ENCODE measurements at regions not wholly inside any gene's neighbourhood (a gene's known extent, or its start where the extent isn't known, plus 50 kb on each side); places are given as distances from the start of the nearest gene placed in this dataset.

DNA sequence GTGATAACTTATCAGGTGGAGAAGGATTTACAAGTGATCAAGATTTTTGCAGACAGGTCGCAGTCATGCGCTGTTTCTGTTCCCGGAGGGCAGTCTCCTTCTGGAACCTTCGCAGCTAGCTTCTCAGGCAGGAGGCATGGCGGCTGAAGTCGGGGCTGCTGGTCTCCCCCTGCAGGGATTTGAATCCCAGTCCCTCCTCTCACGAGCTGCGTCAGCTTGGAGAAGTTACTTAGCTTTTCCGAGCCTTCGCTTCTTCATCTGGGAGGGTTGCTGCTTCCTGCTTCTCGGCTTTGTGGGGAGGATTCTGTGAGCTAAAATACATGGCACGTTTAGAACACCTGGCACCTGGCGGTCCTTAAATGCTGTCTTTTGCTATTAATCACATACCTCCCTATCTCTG lies 287.8 kb upstream of the FOXF1 start:
- H3K4me3 ChIP-seq (ENCODE audit: insufficient read depth, low read depth, low read length, poor library complexity, severe bottlenecking): no peak overlapping the region
- no peak overlapping the region for H3K27ac ChIP-seq (ENCODE audit: insufficient read depth, low read length, poor library complexity, severe bottlenecking)

DNA sequence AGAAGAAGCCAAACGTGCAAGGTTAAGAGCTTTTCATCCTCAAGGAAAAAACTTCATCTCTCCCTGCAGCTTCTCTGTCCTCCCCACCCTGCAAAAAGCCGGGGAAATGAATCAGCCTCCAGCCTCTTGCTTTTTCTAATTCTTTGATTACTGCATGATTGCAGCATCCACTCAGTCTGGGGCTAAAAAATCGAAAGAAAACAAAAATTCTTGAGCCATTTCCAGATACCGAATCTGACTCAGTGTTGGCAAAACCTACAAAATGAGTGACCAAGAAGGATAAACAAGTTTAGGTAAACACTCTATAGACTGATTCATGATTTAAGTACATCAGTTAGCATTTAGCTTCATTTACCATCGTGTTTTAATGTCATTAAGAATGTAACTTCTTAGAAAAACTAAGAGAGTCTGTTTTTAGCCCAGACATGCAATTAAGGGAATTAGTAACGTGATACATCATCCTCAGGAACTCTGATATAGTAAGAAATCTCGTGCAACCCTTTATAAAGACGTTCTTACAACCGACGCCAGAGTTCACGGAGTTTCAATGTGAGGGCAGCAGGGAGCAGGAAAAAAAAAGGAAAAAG lies 287.3 kb upstream of the FOXF1 start:
- DNase-seq: no peak
- H3K27ac ChIP-seq (ENCODE audit: insufficient read depth, low read length, poor library complexity, severe bottlenecking): no peak overlapping the region

More for the DNA sequence above, 287.8 kb upstream of the FOXF1 start:
- Histone ChIP-seq H3K9me3 (ENCODE audit: control insufficient read depth, low read length) (no peaks in the 10 kb centered on the region), H3K36me3 (ENCODE audit: control insufficient read depth, insufficient read depth, low read length) (no peaks in the 10 kb centered on the region), H3K27me3 (replicated peaks; ENCODE audit: control insufficient read depth, insufficient read depth, low read length, poor library complexity, severe bottlenecking) (no peaks in the 10 kb centered on the region), H3K4me1 (ENCODE audit: control insufficient read depth, insufficient read depth, low read length, poor library complexity, severe bottlenecking) (no peaks in the 10 kb centered on the region)
- DNase-seq: no peak

DNA sequence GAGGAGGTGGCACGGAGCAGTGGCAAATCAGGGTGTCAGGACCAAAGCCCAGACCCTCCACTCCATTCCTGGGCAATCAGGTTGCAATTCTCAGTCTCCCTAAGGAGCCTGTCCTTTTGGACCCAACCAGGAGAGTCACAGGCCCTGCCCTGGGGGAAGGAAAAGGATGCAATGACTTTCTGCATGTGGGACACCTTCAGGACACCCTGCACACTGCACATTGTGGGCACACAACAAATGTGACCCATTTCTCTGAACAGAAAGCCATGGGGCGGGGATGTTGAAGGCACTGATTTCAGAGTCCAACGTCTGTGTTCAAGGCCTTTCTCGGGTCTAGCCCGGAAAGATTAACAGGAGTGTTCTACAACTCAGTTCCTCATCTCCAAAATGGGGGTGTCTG lies 286.2 kb upstream of the FOXF1 start:
- Histone ChIP-seq H3K27me3 (replicated peaks; ENCODE audit: control insufficient read depth, insufficient read depth, low read length, poor library complexity, severe bottlenecking) (no peaks in the 10 kb centered on the region), H3K27ac (ENCODE audit: insufficient read depth, low read length, poor library complexity, severe bottlenecking) (no peak overlapping the region)

More for the DNA sequence above, 287.3 kb upstream of the FOXF1 start:
- Histone ChIP-seq H3K9me3 (ENCODE audit: control insufficient read depth, low read length) (no peaks in the 10 kb centered on the region), H3K4me1 (ENCODE audit: control insufficient read depth, insufficient read depth, low read length, poor library complexity, severe bottlenecking) (no peaks in the 10 kb centered on the region), H3K4me3 (ENCODE audit: insufficient read depth, low read depth, low read length, poor library complexity, severe bottlenecking) (no peak overlapping the region), H3K36me3 (ENCODE audit: control insufficient read depth, insufficient read depth, low read length) (no peaks in the 10 kb centered on the region), H3K27me3 (replicated peaks; ENCODE audit: control insufficient read depth, insufficient read depth, low read length, poor library complexity, severe bottlenecking) (no peaks in the 10 kb centered on the region)

DNA sequence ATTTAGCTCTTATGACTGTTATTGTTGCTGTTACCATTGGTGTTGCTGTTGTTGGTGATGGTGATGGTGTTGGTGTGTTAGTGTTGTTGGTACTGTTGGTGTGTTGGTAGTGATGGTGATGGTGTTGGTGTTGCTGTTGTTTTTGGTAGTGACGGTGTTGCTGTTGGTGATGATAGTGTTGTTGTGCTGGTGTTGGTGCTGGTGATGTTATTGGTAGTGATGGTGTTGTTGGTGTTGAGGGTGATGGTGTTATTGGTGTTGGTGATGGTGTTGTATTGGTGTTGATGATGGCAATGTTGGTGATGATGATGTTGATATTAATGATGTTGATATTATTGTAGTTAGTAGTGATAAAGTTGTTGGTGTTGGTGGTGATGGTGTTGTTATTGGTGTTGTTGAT lies 285.7 kb upstream of the FOXF1 start:
- Histone ChIP-seq H3K9me3 (ENCODE audit: control insufficient read depth, low read length) (no peaks in the 10 kb centered on the region), H3K27me3 (replicated peaks; ENCODE audit: control insufficient read depth, insufficient read depth, low read length, poor library complexity, severe bottlenecking) (no peaks in the 10 kb centered on the region)

More for the DNA sequence above, 286.2 kb upstream of the FOXF1 start:
- DNase-seq: no peak
- H3K36me3 ChIP-seq (ENCODE audit: control insufficient read depth, insufficient read depth, low read length): no peaks in the 10 kb centered on the region
- no peaks in the 10 kb centered on the region for H3K4me1 ChIP-seq (ENCODE audit: control insufficient read depth, insufficient read depth, low read length, poor library complexity, severe bottlenecking)
- no peaks in the 10 kb centered on the region for H3K9me3 ChIP-seq (ENCODE audit: control insufficient read depth, low read length)
- no peak overlapping the region for H3K4me3 ChIP-seq (ENCODE audit: insufficient read depth, low read depth, low read length, poor library complexity, severe bottlenecking)

DNA sequence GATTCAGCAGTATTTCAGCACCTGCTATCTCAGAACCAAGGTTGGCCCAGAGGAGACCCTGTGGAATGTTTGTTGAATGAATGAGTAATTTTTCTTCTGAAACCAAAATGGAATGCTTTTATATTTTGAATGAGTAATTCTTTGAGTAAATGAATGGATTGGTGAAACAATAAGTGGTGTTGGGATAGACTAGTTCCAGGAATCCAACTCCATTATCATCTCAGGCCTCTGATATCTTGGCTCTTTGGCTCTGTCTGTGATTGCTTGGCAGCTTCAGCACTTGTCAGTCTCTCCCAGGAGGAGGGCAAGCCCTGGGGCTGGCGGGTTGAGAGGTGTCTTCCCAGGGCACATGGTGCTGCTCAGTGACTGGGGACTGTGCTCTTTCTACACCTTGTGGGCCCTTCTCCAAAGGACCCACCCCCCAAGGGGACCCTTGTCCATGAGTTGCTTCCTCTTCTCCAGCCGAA lies 284.4 kb upstream of the FOXF1 start:
- no peaks in the 10 kb centered on the region for H3K36me3 ChIP-seq (ENCODE audit: control insufficient read depth, insufficient read depth, low read length)
- no peak for DNase-seq

More for the DNA sequence above, 285.7 kb upstream of the FOXF1 start:
- no peak for DNase-seq
- Histone ChIP-seq H3K4me3 (ENCODE audit: insufficient read depth, low read depth, low read length, poor library complexity, severe bottlenecking) (no peak overlapping the region), H3K4me1 (ENCODE audit: control insufficient read depth, insufficient read depth, low read length, poor library complexity, severe bottlenecking) (no peaks in the 10 kb centered on the region), H3K36me3 (ENCODE audit: control insufficient read depth, insufficient read depth, low read length) (no peaks in the 10 kb centered on the region), H3K27ac (ENCODE audit: insufficient read depth, low read length, poor library complexity, severe bottlenecking) (no peak overlapping the region)

DNA sequence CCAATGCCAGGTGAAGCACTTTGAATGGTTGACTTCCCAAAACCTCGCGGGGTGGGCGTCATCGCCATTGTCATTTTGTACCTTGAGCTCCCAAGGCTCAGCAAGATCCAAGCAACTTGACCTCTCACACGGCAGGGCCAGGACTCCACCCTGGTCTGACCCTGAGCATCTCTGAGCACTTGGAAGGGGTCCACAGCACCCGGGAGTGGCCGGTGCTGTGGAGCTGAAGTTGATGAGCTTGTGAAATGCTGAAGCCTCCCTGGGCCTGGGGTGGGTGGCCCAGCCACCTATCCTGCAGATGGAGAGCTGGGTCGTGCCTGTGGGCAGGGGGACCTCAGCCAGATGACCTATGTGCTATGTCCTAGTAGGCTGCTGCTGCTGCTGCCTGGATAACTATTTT lies 283.3 kb upstream of the FOXF1 start:
- Histone ChIP-seq H3K36me3 (ENCODE audit: control insufficient read depth, insufficient read depth, low read length) (no peaks in the 10 kb centered on the region), H3K4me3 (ENCODE audit: insufficient read depth, low read depth, low read length, poor library complexity, severe bottlenecking) (no peak overlapping the region), H3K4me1 (ENCODE audit: control insufficient read depth, insufficient read depth, low read length, poor library complexity, severe bottlenecking) (no peaks in the 10 kb centered on the region), H3K9me3 (ENCODE audit: control insufficient read depth, low read length) (no peaks in the 10 kb centered on the region), H3K27me3 (replicated peaks; ENCODE audit: control insufficient read depth, insufficient read depth, low read length, poor library complexity, severe bottlenecking) (no peaks in the 10 kb centered on the region), H3K27ac (ENCODE audit: insufficient read depth, low read length, poor library complexity, severe bottlenecking) (no peak overlapping the region)
- DNase-seq: no peak

More for the DNA sequence above, 284.4 kb upstream of the FOXF1 start:
- no peaks in the 10 kb centered on the region for H3K4me1 ChIP-seq (ENCODE audit: control insufficient read depth, insufficient read depth, low read length, poor library complexity, severe bottlenecking)
- H3K9me3 ChIP-seq (ENCODE audit: control insufficient read depth, low read length): no peaks in the 10 kb centered on the region
- no peak overlapping the region for H3K4me3 ChIP-seq (ENCODE audit: insufficient read depth, low read depth, low read length, poor library complexity, severe bottlenecking)
- no peaks in the 10 kb centered on the region for H3K27me3 ChIP-seq (replicated peaks; ENCODE audit: control insufficient read depth, insufficient read depth, low read length, poor library complexity, severe bottlenecking)
- H3K27ac ChIP-seq (ENCODE audit: insufficient read depth, low read length, poor library complexity, severe bottlenecking): no peak overlapping the region

DNA sequence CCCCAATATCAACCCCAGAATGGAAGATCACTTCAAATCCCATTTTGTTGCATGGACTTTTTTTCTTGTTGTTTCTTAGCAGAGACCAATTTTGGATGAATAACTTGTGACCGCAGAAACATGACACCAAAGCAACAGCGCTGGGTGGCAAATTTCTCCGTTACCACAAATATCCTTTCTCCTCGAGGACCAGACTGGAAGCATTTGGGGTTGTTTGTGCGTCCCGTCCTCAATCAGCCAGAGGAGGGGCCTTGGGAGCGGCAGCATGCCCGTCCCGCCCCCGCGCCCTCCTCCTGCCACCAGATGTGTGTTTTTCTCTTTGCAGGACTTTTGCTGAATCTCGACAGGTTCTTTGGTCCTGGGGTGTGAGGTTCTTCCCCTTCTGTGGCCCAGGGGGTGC lies 282.5 kb upstream of the FOXF1 start:
- no peaks in the 10 kb centered on the region for H3K4me1 ChIP-seq (ENCODE audit: control insufficient read depth, insufficient read depth, low read length, poor library complexity, severe bottlenecking)
- H3K9me3 ChIP-seq (ENCODE audit: control insufficient read depth, low read length): no peaks in the 10 kb centered on the region
- DNase-seq: no peak
- no peak overlapping the region for H3K27ac ChIP-seq (ENCODE audit: insufficient read depth, low read length, poor library complexity, severe bottlenecking)
- H3K36me3 ChIP-seq (ENCODE audit: control insufficient read depth, insufficient read depth, low read length): no peaks in the 10 kb centered on the region
- H3K4me3 ChIP-seq (ENCODE audit: insufficient read depth, low read depth, low read length, poor library complexity, severe bottlenecking): no peak overlapping the region
- no peaks in the 10 kb centered on the region for H3K27me3 ChIP-seq (replicated peaks; ENCODE audit: control insufficient read depth, insufficient read depth, low read length, poor library complexity, severe bottlenecking)

DNA sequence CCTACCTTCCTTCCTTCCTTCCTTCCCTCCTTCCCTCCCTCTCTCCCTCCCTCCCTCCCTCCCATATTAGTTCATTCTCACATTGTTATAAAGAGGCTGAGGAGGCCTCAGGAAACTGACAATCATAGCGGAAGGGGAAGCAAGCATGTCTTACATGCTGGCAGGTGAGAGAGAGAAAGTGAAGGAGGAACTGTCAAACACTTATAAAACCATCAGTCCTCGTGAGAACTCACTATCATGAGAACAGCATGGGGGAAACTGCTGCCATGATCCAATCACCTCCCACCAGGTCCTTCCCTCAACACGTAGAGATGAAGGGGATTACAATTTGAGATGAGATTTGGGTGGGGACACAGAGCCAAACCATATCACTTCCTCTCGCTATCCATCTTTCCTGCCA lies 281.6 kb upstream of the FOXF1 start:
- Histone ChIP-seq H3K27ac (ENCODE audit: insufficient read depth, low read length, poor library complexity, severe bottlenecking) (no peak overlapping the region), H3K9me3 (ENCODE audit: control insufficient read depth, low read length) (no peaks in the 10 kb centered on the region), H3K4me3 (ENCODE audit: insufficient read depth, low read depth, low read length, poor library complexity, severe bottlenecking) (no peak overlapping the region), H3K27me3 (replicated peaks; ENCODE audit: control insufficient read depth, insufficient read depth, low read length, poor library complexity, severe bottlenecking) (no peaks in the 10 kb centered on the region), H3K4me1 (ENCODE audit: control insufficient read depth, insufficient read depth, low read length, poor library complexity, severe bottlenecking) (no peaks in the 10 kb centered on the region), H3K36me3 (ENCODE audit: control insufficient read depth, insufficient read depth, low read length) (no peaks in the 10 kb centered on the region)
- DNase-seq: no peak

DNA sequence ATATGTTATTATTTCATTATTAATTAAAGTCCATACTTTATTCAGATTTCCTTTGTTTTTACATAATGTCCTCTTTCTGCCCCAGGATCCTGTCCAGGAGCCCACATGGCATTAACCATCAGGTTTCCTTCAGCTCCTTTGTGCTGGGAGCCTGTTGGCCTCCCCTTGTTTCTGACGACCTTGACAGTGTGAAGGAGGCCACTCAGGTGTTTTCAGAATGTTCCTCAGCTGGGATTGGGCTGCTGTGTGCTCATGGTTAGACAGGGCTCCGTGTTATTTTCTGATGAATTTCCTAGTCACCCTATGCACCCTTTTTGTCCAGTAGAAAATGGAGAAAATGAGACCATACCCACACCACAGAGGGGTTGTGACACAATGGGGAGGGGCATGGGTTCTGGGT lies 281.0 kb upstream of the FOXF1 start:
- H3K4me3 ChIP-seq (ENCODE audit: insufficient read depth, low read depth, low read length, poor library complexity, severe bottlenecking): no peak overlapping the region
- H3K9me3 ChIP-seq (ENCODE audit: control insufficient read depth, low read length): no peaks in the 10 kb centered on the region
- H3K4me1 ChIP-seq (ENCODE audit: control insufficient read depth, insufficient read depth, low read length, poor library complexity, severe bottlenecking): no peaks in the 10 kb centered on the region
- no peaks in the 10 kb centered on the region for H3K27me3 ChIP-seq (replicated peaks; ENCODE audit: control insufficient read depth, insufficient read depth, low read length, poor library complexity, severe bottlenecking)
- no peak overlapping the region for H3K27ac ChIP-seq (ENCODE audit: insufficient read depth, low read length, poor library complexity, severe bottlenecking)
- H3K36me3 ChIP-seq (ENCODE audit: control insufficient read depth, insufficient read depth, low read length): no peaks in the 10 kb centered on the region
- DNase-seq: no peak

DNA sequence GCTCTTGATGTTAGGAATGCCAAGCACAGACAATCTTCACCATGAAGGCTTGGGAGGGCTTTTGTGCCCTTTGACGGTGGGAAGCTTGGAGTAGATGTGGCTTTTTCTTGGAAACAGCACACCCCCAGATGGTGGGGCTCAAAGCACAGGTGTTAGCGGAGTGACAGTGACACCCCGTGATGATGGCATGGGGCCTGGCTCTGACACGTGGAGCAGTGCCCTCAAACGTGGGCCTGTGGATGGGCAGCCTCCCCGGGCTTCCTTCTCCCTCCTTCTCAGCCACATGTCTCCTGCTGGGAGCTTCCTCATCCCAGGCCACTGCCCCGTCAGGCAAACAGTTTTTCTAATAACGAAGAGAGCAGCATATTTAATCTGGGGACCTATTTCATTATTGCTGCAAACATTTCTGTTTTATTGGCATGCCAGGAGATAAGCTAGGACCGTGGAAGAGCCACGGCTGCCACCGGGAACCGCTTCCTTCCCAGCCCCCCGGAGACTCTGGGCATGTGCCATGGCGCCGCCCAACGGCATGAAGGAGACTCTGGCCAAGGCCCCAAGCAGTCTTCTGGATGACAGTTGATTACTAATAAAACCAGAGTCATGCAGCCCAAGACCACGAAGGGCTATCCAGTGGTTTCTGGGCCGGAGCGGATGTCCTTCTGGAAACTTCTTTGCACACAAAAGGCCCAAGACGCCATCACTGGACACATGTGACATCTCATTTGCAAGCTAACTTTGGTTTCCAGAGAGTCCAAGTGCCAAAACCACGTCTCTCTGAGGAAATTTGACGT lies 280.3 kb upstream of the FOXF1 start:
- no peaks in the 10 kb centered on the region for H3K4me1 ChIP-seq (ENCODE audit: control insufficient read depth, insufficient read depth, low read length, poor library complexity, severe bottlenecking)
- H3K4me3 ChIP-seq (ENCODE audit: insufficient read depth, low read depth, low read length, poor library complexity, severe bottlenecking): no peak overlapping the region
- H3K27ac ChIP-seq (ENCODE audit: insufficient read depth, low read length, poor library complexity, severe bottlenecking): no peak overlapping the region
- no peaks in the 10 kb centered on the region for H3K9me3 ChIP-seq (ENCODE audit: control insufficient read depth, low read length)
- DNase-seq: no peak
- no peaks in the 10 kb centered on the region for H3K36me3 ChIP-seq (ENCODE audit: control insufficient read depth, insufficient read depth, low read length)
- no peaks in the 10 kb centered on the region for H3K27me3 ChIP-seq (replicated peaks; ENCODE audit: control insufficient read depth, insufficient read depth, low read length, poor library complexity, severe bottlenecking)
